Lung microvascular endothelial cell (primary cell): ENCODE measurements at regions not wholly inside any gene's neighbourhood (a gene's known extent, or its start where the extent isn't known, plus 50 kb on each side); places are given as distances from the start of the nearest gene placed in this dataset.

ENCODE experiments used
- DNase-seq, 2 donors: peaks; one replicate each; pipeline versions ENCODE4 v3.0.0 to v3.0.0-alpha.2; 2010; ENCODE audit warnings: low read depth in 2 of 2

DNA sequence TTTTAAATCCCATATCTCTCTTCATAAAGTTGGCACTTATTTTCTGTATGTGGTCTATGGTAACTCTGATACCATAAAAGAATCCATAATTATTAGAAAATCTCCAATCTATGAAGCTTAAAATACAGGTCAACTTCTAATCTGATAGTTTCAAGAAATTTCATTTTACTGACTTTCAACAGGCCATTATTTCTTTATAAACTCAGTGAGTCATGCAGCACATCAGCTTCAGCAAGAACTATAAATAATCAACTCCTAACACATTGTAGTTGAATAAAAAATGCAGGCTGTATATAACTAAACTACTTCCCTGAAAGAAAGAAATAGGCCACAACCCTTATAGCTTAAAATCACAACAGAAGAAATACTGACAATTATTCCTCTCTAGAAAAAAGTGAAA is 204.3 kb upstream of the CCDC150 start:
- DNase-seq, result peak in 1 of 2 donors; percentile 24

DNA sequence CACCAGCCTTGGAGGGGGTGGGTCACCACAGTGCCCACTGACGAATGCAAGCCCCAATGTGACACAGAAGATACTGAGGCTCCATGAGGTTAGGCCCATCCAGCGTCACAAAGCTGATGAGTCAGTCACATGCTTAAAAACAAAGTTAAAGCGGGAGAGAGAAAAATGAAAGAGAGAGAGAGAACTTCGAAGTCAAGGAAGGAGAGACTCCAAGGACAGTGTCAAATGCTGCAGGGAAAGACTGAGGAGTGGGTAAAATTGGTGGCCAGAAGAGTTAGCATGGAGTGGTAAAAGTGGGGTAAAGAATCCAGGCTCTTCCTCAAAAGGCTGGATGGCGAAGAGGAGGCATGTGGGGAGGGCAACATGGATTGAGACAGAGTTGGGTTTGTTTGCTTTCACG is 201.9 kb upstream of the CCDC150 start:
- DNase-seq, result no peak

DNA sequence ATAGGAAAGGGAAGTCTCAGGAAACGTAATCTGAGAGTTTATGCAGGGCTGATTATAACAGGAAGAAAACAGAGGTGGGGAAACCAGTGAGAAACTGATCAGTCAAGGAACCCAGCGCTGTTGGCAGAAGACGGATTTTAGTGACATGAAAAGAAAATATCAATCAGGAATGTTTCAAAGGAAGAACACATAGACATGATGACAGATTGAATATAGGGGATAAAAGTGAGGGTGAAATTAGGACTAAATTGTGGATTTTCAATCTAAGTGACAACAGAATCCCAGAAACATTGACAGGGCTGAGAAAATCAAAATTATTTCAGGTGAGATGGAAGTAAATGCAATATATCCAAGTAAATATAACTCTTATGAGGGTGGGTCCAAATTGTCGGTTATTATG is 199.8 kb upstream of the CCDC150 start:
- no peak for DNase-seq

DNA sequence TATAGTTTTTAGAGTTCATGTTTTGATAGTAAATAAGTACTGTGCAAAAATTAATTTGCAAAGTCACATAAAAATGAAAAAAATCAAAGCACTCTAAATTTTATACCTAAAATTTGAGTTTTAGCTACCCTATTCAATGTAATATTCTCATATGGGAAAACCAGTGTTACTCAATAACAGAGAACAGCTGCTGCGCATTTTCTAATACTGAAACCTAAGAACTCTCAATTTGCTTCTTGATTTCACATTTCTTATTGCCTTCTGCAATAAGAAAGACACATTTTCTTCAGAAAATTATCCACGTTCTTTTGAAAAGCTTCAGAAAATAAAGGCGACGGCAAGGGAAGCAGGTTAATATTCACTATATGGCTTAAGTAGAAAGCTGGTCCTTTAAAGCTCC is 199.1 kb upstream of the CCDC150 start:
- no peak for DNase-seq

DNA sequence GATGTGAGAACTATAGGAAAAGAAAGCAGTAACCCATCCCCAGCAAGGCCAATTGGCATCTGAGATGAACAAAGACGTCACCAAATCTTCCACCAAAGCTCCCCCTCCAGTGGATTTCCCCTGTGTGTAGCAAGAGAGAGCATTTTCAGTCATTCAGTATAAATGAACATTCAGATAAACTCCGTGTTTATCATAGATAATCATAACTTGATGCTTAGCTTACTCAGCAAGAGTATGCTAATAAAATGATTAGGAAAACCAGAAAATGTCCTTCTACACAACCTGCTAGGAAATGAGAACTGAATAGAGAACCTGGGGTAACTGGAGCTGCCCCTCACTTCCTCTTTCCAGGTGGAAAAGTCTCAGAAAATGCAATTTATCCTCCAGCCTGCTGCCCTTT is 198.0 kb upstream of the CCDC150 start:
- DNase-seq, result no peak

DNA sequence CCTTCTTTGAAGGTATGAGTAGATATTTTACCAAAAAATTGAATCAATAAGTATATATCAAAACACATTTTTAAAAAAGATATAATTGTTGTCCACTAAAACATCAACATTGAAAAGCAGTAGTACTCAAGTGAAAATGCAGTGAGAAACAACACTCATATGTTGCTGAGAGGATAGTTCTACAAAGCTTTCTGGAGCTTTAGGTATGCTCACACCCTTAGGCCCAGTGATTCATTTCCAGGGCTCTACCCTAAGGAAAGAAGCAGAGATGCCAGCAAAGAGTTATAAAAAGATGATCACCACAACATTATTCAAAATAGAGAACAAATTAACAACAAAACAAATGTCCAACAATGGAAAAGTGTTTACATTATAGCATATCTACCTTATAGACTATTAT is 197.3 kb upstream of the CCDC150 start:
- DNase-seq, result peak in 1 of 2 donors; percentile 16

DNA sequence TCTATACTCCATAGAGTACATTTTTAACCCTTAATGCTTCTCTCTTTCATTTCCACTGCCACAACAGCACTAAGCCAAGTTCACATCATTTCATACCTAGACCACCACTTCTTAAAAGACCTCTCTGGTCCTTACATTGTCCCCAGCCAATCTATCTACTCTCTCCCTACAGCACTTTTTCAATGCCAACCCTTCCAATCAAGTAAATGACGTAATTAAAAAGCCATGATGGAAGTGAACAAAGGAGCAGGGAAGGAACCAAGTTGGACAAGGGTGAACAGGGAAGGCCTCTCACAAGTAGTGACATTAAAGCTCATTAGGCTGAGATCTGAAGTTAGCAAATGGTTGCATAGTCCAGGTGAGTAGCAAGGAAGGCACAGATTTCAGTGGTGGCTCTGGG is 195.1 kb upstream of the CCDC150 start:
- DNase-seq, result no peak

DNA sequence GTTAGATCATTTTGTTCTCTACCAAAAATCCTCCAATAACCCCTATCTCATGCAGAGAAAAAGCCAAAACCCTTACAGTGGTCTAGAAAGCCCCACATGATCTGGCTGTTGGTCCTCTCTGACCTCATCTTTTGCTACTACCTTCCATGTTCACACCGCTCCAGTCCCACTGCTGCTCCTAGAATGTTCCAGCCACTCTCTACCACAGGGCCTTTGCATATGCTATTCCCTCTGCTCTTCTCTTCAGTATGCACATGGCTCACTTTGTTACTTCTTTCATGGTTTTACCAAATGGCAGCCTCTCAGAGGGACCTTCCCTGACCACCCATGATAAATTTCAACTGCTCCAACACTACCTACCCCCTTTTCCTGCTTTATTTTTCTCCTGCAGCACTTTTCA is 193.5 kb upstream of the CCDC150 start:
- no peak for DNase-seq

DNA sequence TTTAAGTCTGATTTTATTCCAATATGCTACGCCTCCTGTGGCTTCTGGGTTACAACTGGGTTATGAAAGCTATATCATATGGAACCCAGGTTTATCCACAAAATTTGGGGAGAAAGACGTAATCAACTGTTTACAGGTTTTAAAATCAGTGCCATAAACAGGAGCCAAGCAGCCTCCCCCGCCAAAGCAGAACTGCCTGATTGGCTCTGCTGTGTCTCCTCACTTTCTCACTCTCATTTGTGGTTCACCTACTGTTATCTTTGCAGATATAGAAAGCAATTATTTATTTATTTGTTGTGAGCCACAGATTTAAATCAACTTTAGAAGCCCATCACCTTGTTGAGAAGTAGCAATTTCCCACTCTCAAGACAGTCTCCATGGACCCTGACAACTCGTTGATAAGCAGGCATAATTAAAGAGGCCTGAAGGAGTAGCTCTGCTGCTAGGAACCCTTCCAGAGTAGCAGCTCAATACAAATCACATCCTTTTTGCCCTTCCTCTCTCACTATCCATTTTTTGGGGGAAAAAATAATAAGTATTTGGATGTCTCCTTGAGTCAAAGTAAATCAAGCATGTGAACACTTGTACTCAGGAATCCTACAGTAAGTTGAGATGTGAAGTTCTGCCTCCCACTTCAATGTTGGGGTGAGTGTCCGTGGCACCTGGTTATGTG is 191.0 kb upstream of the CCDC150 start:
- DNase-seq, result no peak

DNA sequence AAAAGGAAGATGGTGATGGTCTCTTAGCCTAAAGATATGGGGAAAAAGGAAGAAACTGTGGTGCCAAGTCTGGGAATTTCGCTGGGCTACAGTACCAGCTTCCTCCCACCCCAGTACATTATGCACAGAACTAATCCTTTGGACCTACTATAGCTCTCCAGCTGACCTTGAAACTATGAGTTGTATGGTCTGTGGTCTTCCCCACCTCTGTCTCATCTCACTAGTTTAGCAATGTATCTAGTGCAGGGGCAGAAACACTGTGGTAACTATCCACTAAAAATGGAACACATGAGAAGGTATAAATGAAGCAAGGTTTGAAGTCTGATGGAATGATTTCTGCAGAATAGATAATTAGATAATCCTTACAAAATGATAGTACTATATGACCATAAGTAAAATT is 190.4 kb upstream of the CCDC150 start:
- no peak for DNase-seq

DNA sequence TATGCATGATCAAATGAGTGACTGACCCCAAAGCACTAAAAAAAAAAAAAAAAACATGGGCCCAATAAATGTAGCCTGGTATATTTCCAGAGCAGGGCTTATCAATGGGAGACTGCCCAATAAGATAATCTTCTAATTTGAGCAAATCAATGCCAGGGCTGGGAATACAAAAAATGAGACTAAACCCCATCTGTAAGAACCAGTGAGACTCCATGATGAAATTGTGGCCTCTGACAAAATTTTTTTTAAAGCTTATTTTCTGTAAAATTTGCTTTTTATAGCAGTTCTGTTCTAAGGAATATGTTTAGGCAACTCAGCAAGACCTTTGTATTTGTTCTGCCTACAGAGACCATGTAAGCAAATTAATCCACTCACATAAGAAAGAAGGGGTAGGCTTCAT is 186.8 kb upstream of the CCDC150 start:
- no peak for DNase-seq

DNA sequence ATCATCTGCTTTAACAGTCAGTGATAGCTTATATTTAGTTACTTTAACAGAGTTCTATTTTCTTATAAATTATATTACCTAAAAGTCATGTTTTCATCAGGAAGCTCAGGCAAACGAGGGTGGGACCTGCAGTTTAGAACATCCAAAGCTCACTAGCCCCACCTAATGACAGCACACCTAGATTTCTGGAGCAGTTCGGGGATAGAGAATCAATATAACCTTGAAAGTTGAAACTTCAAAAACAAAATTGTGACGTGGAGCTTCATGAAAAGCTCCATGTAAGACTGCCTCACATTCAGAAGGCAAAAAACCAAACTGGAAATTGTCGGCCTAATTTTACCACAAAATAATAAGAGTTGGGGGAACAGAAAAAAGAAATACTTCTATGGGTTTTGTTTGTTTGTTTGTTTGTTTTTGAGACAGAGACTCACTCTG is 185.9 kb upstream of the CCDC150 start:
- peak; percentile 81 to 88 for DNase-seq

DNA sequence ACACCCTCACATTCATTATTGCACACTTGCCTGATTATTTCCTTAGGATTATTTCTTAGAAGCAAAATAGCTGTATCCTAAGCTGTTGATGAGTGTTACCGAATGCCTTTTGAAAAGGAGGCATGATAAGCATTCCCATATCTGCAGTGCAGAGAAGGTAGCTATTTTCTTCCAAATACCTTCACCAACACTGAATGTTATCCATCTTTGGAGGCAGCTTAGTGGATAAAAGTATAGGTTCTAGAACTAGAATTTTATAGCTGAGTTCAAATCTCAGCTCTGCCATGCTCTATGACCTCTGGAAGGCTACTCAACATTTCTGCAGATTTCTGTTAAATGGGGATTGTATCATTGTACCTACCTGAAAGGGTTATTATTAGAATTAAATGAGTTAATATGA is 185.0 kb upstream of the CCDC150 start:
- no peak for DNase-seq

DNA sequence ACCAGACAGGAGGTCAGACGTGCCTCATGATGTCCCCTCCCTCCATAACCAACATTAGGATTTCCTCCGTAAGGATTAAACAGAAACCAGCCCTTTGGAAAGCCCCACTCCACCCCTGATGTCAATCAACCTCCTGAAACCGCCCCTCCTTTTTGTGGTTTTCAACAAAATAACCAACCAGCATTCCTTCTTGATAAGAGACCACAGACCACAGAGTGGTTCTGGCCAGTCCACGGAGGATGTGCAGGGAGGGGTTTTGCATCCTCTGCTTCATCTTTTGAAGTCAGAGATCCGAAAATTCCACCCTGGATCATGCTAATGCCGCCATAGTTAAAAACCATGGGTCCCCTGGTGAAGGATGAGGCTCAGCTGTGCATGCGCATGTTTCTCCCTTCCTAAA is 180.0 kb upstream of the CCDC150 start:
- no peak for DNase-seq

DNA sequence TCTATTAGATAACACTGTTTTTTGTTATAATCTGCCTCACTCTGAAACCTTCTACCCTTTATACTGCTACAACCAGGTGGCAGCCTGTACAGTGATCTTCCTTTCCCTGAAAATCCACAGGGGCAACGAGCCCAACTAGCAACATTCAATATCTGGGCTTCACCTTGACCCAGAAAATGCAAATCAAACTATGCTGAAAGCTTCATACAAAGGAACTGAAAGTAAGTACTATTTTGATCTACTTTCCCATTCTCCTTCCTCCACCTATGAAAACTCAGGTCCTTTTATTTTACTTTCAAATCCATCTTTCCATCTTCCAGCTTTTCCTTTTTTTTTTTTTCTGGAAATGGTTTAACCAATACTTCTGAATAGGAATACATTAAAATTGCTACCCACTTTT is 175.8 kb upstream of the CCDC150 start:
- DNase-seq, result no peak

DNA sequence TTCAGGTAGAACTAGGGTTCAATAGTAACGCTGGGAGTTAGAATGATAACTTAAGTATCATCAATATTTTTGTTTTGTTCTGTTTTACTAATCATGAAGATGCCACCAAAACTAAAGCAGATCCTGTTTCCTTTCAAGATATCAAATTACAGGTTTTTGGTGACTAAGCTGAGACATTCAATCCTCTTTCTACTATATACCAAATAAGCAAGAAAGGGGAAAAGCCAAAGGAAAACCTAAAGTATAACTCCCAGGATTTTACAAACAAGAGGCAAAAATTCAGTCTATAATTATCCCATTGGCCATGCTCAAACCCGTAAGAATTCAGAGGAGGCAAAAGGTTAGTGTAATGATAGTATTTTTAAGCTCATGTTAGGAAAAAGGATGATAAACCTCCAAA is 175.2 kb upstream of the CCDC150 start:
- no peak for DNase-seq

DNA sequence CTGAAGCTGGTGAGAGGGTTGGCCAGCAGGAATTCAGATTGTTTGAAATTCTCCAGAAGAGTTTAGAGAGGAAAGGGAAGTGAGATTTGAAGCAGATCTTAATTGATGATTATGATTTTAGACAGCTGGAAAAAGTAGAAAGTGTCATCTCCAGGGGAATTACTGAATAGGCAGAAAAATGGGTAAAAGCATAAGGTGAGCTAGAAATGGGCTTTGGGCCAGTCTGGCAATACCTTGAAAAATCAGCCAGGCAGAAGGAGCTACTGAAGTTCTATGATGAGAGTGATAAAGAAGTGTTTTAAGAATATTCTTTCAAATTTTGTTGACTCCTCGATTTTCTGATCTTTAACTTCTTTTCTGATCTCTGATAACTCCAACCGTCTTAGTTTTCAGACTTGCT is 172.9 kb upstream of the CCDC150 start:
- no peak for DNase-seq

DNA sequence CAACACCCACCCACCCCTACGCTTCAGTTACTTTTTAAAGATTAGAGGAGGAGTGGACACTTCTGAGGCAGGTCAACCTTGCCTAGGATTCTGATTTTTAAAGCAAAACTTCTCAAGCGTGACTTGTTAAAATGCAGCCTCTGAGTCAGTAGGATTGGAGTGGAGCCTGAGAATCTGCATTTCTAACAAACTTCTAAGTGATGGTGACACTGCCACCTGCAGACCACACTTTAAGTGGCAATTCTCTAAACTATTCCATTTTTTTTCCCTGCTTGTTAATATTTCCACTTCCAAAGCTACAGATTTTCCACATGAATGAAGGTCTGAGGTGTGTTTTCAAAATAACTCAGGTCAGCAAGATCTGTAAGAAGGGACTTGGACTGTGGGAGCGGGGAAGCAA is 171.1 kb upstream of the CCDC150 start:
- no peak for DNase-seq

DNA sequence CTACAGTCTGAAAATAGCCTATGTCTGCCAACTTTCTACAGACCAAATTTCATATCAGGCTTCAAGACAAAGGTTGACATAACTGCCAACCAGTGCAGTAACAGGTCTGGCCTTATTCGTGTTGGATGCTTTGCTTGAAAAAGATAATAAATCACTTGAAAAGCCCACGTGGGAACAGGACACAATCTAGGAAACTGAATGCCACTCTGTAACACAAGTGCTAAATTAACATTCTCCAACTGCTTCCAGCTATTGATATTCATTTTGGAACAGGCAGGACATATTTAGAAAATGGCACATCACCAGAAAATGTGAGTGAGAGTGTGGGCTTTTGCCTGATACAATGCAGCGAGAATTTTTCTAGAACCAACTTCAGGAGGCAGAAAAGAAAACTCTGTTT is 165.9 kb upstream of the CCDC150 start:
- peak in 1 of 2 donors; percentile 43 for DNase-seq

DNA sequence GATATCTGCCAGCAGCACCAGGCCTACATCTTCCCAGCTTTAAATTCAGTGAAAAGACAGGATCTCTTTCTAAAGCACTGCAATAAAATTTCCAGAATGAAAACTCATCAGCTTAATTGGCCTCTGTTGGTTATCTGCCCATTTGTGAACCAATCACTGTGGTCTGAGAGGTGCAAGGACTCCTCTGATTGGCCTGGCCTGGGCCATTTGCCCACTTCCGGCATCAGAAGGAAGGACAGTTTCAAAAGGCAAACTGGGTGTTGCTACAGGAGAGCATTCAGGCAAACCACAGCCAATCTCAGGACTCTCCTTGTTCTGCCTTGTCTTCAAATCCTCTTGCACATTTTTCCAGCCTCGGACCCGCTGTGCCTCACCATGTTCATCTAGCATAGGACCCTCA is 163.9 kb upstream of the CCDC150 start:
- no peak for DNase-seq

DNA sequence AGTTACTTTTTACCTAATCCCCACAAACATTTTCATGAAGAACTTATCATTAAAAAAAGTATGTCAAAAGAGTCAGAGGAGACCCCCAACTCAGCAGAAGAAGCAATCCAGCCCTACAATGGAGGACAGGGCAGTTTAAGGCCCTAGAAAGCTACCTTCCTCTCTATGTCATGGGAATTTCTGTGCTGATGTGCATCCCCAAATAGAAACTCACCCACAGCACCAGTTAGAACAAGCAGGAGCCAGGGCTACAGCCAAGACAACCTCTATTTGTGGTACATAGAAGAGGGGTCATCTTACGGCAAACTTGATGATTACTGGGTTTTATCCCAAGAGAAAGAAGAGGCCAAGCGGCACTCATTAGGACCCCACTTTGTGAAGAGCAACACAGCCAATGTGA is 160.9 kb upstream of the CCDC150 start:
- no peak for DNase-seq

DNA sequence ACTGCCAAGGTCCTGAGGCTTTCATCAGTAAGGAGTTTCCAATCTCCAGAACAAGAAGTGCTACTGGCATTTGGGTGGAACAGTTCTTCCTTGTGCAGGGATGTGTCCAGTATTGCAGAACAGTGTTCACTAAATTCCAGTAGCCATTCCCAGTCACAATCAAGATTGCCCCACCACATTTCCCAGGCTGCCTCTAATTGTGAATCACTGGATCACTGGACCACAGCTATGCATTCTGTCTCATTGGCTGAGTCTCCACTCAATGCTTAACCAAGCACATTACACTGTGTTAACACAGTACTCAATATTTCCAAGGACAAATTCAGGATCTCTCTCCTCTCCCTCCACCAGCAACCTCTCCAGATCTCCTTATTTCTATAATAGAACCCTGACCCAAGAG is 160.2 kb upstream of the CCDC150 start:
- DNase-seq, result no peak

DNA sequence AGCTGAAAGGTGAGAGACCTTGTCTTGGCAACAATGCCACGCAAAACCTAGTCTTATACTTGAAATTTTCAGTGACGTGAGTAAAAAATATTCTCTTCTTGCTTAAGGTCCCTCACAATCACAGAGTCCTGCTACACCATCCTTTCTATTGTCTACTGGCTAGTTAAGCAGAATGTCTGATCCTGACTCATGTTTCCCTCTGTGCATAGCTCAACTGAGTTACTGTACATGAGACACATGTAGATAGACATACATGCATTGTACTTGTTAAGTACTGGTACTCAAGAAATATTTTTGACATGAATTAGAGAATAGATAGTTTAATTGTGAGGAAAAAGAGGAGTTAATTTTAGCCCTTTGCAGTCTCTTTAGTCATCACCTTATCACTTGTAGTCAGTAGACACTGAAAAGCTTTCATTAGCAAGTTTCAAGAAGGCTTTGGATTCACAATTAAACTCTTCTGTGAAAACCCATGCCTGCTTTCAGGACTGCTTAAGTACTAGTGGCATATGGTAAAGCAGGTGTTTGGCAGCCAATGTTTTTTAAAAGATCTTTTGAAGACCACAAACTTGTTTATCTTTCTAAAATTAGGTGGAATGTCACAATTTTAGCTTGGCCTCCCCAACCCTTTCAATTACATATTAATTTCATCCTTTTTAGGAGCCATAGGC is 158.7 kb upstream of the CCDC150 start:
- DNase-seq, result no peak

DNA sequence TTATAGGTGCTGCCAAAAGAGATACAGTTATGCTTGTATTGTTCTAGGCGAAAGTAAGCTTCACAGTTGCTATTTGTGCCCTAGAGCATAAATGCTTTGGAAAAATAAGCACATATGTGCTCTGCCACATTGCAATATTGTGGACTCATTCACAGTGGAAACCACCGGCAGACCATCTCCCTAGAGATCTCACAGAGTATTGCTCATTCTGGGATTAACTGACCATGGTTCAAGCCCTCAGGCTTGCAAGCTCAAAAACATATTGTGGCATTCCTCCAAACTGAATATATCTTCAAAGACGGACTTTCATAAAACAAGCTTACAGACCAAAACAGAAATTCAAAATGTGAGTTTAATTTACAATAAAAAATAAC is 158.2 kb upstream of the CCDC150 start:
- no peak for DNase-seq
